ENCODE measurements at regions not wholly inside any gene's neighbourhood (a gene's known extent, or its start where the extent isn't known, plus 50 kb on each side); places are given as distances from the start of the nearest gene placed in this dataset.

GRCh38 chr20:63099456-63100173, 92.9 kb upstream of the BHLHE23 start:
- Histone ChIP-seq H3K4me2 (ENCODE audit: insufficient read depth, low read length) (no peak overlapping the region), H4K20me1 (replicated peaks; ENCODE audit: control insufficient read depth, insufficient read depth, low read length) (no peaks in the 10 kb centered on the region; the same call in 1 of the 2 replicates), H3K9me3 (replicated peaks; ENCODE audit: control insufficient read depth, insufficient read depth, low read depth, low read length) (no peaks in the 10 kb centered on the region), H3K27me3 (ENCODE audit: control insufficient read depth in 2 of 2, insufficient read depth in 2 of 2, low read length in 2 of 2) (peaks cover 15 to 23% of the 10 kb centered on the region in 2 experiments; a peak in 3 of 5 replicates), H3K9ac (ENCODE audit: insufficient read depth in 1 of 2, low read depth in 2 of 2, low read length in 2 of 2) (no peak overlapping the region), H3K4me1 (replicated peaks in 1 of 2; ENCODE audit: control insufficient read depth in 2 of 2, insufficient read depth in 2 of 2, low read length in 2 of 2) (no peaks in the 10 kb centered on the region; a peak in 2 of 5 replicates), H3K4me3 (no peak overlapping the region), H3K36me3 (ENCODE audit: control insufficient read depth, insufficient read depth, low read length) (no peaks in the 10 kb centered on the region), H2AFZ (ENCODE audit: low read depth, low read length) (no peak overlapping the region), H3K9me1 (ENCODE audit: control insufficient read depth, insufficient read depth, low read length) (no peaks in the 10 kb centered on the region), H3K79me2 (ENCODE audit: control insufficient read depth, insufficient read depth, low read length) (no peaks in the 10 kb centered on the region), H3K27ac (ENCODE audit: extremely low read depth, low read depth, low read length) (no peak overlapping the region)
- FAIRE-seq = no peak
- no peak for DNase-seq (ENCODE audit: extremely low read depth in 1 of 4, low spot score in 3 of 4)
- ATAC-seq = no peak; the same call in 2 of the 3 replicates
- WGBS (ENCODE audit: insufficient coverage, low coverage, missing lambda C conversion rate) = 0% methylated on average over 22 of the region's 22 CpGs
- CTCF ChIA-PET (ENCODE audit: low intra/inter-chr PET ratio) = no interaction called here
- in situ Hi-C loops (cut with MboI) (no loop called here), intact Hi-C loops (cut with micrococcal nuclease) (no loop called here)
- TF ChIP-seq ZNF384 (IDR thresholded peaks at IDR 0.05; ENCODE audit: low read depth, low read length) (no peak), BCL6 (CRISPR knock-in tag; IDR thresholded peaks at IDR 0.05) (no peak), XRCC4 (IDR thresholded peaks at IDR 0.05; ENCODE audit: extremely low read depth, insufficient read depth, insufficient read length) (no peak)
- POLR2A ChIA-PET = interaction anchor here (0.6 kb wide), 1 partner anchor 1574 kb away, joined by 3 read pairs; no protein-coding TSS in a partner anchor
- no TSS peak for BruUV-seq (replicated peaks)

- Histone ChIP-seq H3K27me3 (ENCODE audit: control insufficient read depth in 2 of 2, insufficient read depth in 2 of 2, low read length in 2 of 2) (peaks cover 23 to 36% of the 10 kb centered on the region in 2 experiments; a peak in 4 of 5 replicates), H3K79me2 (ENCODE audit: control insufficient read depth, insufficient read depth, low read length) (no peaks in the 10 kb centered on the region), H3K9me1 (ENCODE audit: control insufficient read depth, insufficient read depth, low read length) (no peaks in the 10 kb centered on the region), H3K4me3 (no peak overlapping the region), H3K9ac (ENCODE audit: insufficient read depth in 1 of 2, low read depth in 2 of 2, low read length in 2 of 2) (no peak overlapping the region), H3K9me3 (replicated peaks; ENCODE audit: control insufficient read depth, insufficient read depth, low read depth, low read length) (no peaks in the 10 kb centered on the region), H3K4me1 (replicated peaks in 1 of 2; ENCODE audit: control insufficient read depth in 2 of 2, insufficient read depth in 2 of 2, low read length in 2 of 2) (no peaks in the 10 kb centered on the region; a peak in 1 of 5 replicates), H4K20me1 (replicated peaks; ENCODE audit: control insufficient read depth, insufficient read depth, low read length) (no peaks in the 10 kb centered on the region; the same call in 1 of the 2 replicates), H2AFZ (ENCODE audit: low read depth, low read length) (no peak overlapping the region), H3K4me2 (ENCODE audit: insufficient read depth, low read length) (no peak overlapping the region), H3K36me3 (ENCODE audit: control insufficient read depth, insufficient read depth, low read length) (no peaks in the 10 kb centered on the region), H3K27ac (ENCODE audit: extremely low read depth, low read depth, low read length) (no peak overlapping the region)
- TF ChIP-seq MXD1 (CRISPR knock-in tag; IDR thresholded peaks at IDR 0.05; ENCODE audit: borderline replicate concordance, poor library complexity, severe bottlenecking) (no peak), OTX1 (CRISPR knock-in tag; IDR thresholded peaks at IDR 0.05) (no peak), ZFP30 (CRISPR knock-in tag; IDR thresholded peaks at IDR 0.05; ENCODE audit: borderline replicate concordance) (no peak), POLR3G (IDR thresholded peaks at IDR 0.05; ENCODE audit: extremely low read depth, insufficient read length, insufficient replicate concordance) (no peak), RBM39 (optimal IDR thresholded peaks at IDR 0.05; ENCODE audit: low read depth, low read length) (no peak), RBM25 (IDR thresholded peaks at IDR 0.05; ENCODE audit: low read depth, low read length, severe bottlenecking) (no peak)
- ChIA-PET CTCF (ENCODE audit: low intra/inter-chr PET ratio) (no interaction called here), POLR2A (interaction anchor here (0.8 kb wide), 1 partner anchor 475 kb away, joined by 3 read pairs; no protein-coding TSS in a partner anchor)
- FAIRE-seq = no peak
- BruUV-seq (replicated peaks) = no TSS peak
- 3% methylated on average over 6 of the region's 6 CpGs for WGBS (ENCODE audit: insufficient coverage, low coverage, missing lambda C conversion rate)
- no peak for ATAC-seq
- in situ Hi-C loops (cut with MboI) (no loop called here), intact Hi-C loops (cut with micrococcal nuclease) (no loop called here)
- no peak for DNase-seq (ENCODE audit: extremely low read depth in 1 of 4, low spot score in 3 of 4)
Measured at GRCh38 chr20:63098195-63098810, 91.5 kb upstream of the BHLHE23 start.

Measured in K562 (cell line).